ENCODE measurements at regions not wholly inside any gene's neighbourhood (a gene's known extent, or its start where the extent isn't known, plus 50 kb on each side); places are given as distances from the start of the nearest gene placed in this dataset.
A peak's percentile ranks its signal among the peaks of the same experiment; 100 is the strongest.

DNA sequence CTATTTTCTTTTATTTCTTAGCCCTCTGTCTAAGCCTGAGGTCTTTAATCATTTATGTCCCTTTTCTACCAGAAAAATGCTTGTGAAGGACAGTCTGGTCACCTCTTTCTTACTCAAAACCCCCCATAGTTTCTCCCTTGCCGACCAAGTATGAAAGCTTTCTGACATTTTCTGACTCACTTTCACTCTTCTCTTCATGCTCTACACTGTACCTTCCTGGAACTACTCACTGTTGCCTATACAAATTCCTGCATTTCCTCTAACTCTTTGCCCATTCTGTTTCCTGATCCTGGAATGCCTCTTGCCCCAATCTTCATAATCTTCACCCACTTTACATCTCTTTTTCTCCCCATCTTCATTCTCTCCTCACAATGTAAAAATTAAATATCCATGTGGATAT is 380.0 kb downstream of the HHIPL2 start:
- Histone ChIP-seq H3K4me3 (no peak overlapping the region), H3K27me3 (replicated peaks) (no peaks in the 10 kb centered on the region; the same call in 1 of the 2 replicates), H3K4me1 (replicated peaks) (peaks cover 7% of the 10 kb centered on the region; the same call in 1 of the 2 replicates), H3K36me3 (no peaks in the 10 kb centered on the region), H3K9me3 (replicated peaks) (peaks cover 2% of the 10 kb centered on the region; the same call in 1 of the 2 replicates), H3K27ac (no peak overlapping the region)
- no peak for DNase-seq (ENCODE audit: low read depth in 1 of 2, low spot score in 2 of 2)

DNA sequence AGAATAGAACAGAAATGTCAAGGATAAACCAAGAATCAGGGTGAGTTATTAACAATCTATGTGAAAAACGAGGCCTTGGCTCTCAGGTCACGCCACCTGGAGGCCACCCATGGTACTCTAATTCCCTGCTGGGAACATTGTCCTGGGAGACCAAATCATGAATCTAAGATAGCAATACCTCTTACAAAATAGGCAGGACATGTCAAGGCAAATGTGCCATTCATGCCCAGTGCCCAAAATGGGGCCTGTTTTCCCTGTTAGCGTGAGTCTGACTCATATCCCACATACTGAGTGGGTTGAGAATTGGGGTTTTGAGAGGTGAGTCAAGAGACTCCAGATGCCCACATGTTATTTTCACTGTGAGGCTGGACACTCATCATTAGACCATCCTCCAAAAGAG is 380.8 kb downstream of the HHIPL2 start:
- Histone ChIP-seq H3K4me1 (replicated peaks) (peaks cover 7% of the 10 kb centered on the region; the same call in 1 of the 2 replicates), H3K27ac (no peak overlapping the region), H3K4me3 (no peak overlapping the region), H3K36me3 (no peaks in the 10 kb centered on the region), H3K27me3 (replicated peaks) (no peaks in the 10 kb centered on the region; the same call in 1 of the 2 replicates), H3K9me3 (replicated peaks) (peaks cover 2% of the 10 kb centered on the region; the same call in 1 of the 2 replicates)
- peak; percentile 16 to 50 for DNase-seq (ENCODE audit: low read depth in 1 of 2, low spot score in 2 of 2)

- peaks cover 7% of the 10 kb centered on the region; the same call in 1 of the 2 replicates for H3K4me1 ChIP-seq (replicated peaks)
- H3K4me3 ChIP-seq, result no peak overlapping the region
- peaks cover 2% of the 10 kb centered on the region; the same call in 1 of the 2 replicates for H3K9me3 ChIP-seq (replicated peaks)
- H3K27ac ChIP-seq, result no peak overlapping the region
- no peaks in the 10 kb centered on the region for H3K36me3 ChIP-seq
- no peak for DNase-seq (ENCODE audit: low read depth in 1 of 2, low spot score in 2 of 2)
- no peaks in the 10 kb centered on the region for H3K27me3 ChIP-seq (replicated peaks)
Measured at GRCh38 chr1:222165629-222166028, 382.3 kb downstream of the HHIPL2 start.

- Histone ChIP-seq H3K4me3 (no peak overlapping the region), H3K9me3 (replicated peaks) (no peaks in the 10 kb centered on the region)
Measured at GRCh38 chr1:222163895-222164294, 384.0 kb downstream of the HHIPL2 start.

GRCh38 chr1:222161676-222162075 is 386.2 kb downstream of the HHIPL2 start:
- Histone ChIP-seq H3K4me1 (replicated peaks) (no peaks in the 10 kb centered on the region), H3K4me3 (no peak overlapping the region)

More at GRCh38 chr1:222163895-222164294, 384.0 kb downstream of the HHIPL2 start:
- peaks cover 7% of the 10 kb centered on the region; the same call in 1 of the 2 replicates for H3K4me1 ChIP-seq (replicated peaks)
- H3K36me3 ChIP-seq, result no peaks in the 10 kb centered on the region
- no peaks in the 10 kb centered on the region for H3K27me3 ChIP-seq (replicated peaks)
- DNase-seq (ENCODE audit: low read depth in 1 of 2, low spot score in 2 of 2), result no peak
- H3K27ac ChIP-seq, result no peak overlapping the region

DNA sequence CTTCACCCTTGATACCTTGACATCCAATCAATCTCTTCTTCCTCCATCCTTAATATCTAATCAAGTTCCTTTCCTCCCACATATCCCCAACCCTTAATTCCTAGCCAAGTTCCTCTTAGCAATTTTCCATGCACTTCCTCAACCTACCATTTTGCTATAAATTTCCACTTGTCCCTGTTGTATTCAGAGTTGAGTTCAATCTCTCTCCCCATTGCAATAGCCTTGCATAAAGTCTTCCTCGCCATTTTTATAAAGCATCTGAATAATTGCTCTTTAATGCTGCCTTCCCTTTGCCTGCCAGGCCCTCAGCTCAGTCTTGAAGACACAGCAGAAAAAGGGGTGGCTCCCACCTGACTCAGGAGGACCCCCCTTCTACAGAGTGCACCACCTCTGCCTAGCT is 390.3 kb downstream of the HHIPL2 start:
- no peak overlapping the region for H3K4me3 ChIP-seq
- no peak overlapping the region for H3K27ac ChIP-seq
- H3K4me1 ChIP-seq (replicated peaks), result no peaks in the 10 kb centered on the region
- no peaks in the 10 kb centered on the region for H3K36me3 ChIP-seq
- no peak for DNase-seq (ENCODE audit: low read depth in 1 of 2, low spot score in 2 of 2)
- no peaks in the 10 kb centered on the region; the same call in 1 of the 2 replicates for H3K9me3 ChIP-seq (replicated peaks)
- H3K27me3 ChIP-seq (replicated peaks), result no peaks in the 10 kb centered on the region

More at GRCh38 chr1:222161676-222162075, 386.2 kb downstream of the HHIPL2 start:
- no peak overlapping the region for H3K27ac ChIP-seq
- no peaks in the 10 kb centered on the region for H3K9me3 ChIP-seq (replicated peaks)
- H3K27me3 ChIP-seq (replicated peaks), result no peaks in the 10 kb centered on the region
- DNase-seq (ENCODE audit: low read depth in 1 of 2, low spot score in 2 of 2), result no peak
- no peaks in the 10 kb centered on the region for H3K36me3 ChIP-seq

- no peak overlapping the region for H3K27ac ChIP-seq
- no peaks in the 10 kb centered on the region for H3K27me3 ChIP-seq (replicated peaks)
- no peak for DNase-seq (ENCODE audit: low read depth in 1 of 2, low spot score in 2 of 2)
- no peaks in the 10 kb centered on the region for H3K9me3 ChIP-seq (replicated peaks)
- no peak overlapping the region for H3K4me3 ChIP-seq
- H3K4me1 ChIP-seq (replicated peaks), result no peaks in the 10 kb centered on the region
- no peaks in the 10 kb centered on the region for H3K36me3 ChIP-seq
Measured at GRCh38 chr1:222140206-222140605, 398.3 kb upstream of the DUSP10 start.

- Histone ChIP-seq H3K27me3 (replicated peaks) (no peaks in the 10 kb centered on the region), H3K4me1 (replicated peaks) (no peaks in the 10 kb centered on the region), H3K9me3 (replicated peaks) (no peaks in the 10 kb centered on the region; the same call in none of the 2 replicates), H3K36me3 (no peaks in the 10 kb centered on the region), H3K27ac (no peak overlapping the region), H3K4me3 (no peak overlapping the region)
- no peak for DNase-seq (ENCODE audit: low read depth in 1 of 2, low spot score in 2 of 2)
Measured at GRCh38 chr1:222138095-222138494, 396.2 kb upstream of the DUSP10 start.

- no peak overlapping the region for H3K4me3 ChIP-seq
- H3K36me3 ChIP-seq, result no peaks in the 10 kb centered on the region
- H3K4me1 ChIP-seq (replicated peaks), result no peaks in the 10 kb centered on the region
- no peaks in the 10 kb centered on the region for H3K27me3 ChIP-seq (replicated peaks)
- H3K9me3 ChIP-seq (replicated peaks), result no peaks in the 10 kb centered on the region; the same call in none of the 2 replicates
- no peak overlapping the region for H3K27ac ChIP-seq
- no peak for DNase-seq (ENCODE audit: low read depth in 1 of 2, low spot score in 2 of 2)
Measured at GRCh38 chr1:222136869-222137268, 395.0 kb upstream of the DUSP10 start.

DNA sequence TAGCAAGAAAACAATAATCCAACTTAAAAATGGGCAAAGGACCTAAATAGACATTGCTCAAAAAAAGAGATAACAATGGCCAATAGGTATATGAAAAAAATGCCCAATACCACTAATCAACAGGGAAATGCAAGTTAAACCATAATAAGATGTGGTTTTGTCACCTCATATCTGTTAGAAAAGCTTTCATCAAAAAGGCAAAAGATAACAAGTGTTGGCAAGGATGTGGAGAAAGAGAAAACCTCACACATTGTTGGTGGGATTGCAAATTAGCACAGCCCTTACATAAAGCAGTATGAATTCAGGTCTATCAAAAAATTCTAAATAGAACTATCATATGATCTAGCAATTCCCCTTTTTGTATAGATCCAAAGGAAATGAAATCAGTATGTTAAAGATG is 387.2 kb upstream of the DUSP10 start:
- Histone ChIP-seq H3K27ac (no peak overlapping the region), H3K4me3 (no peak overlapping the region), H3K27me3 (replicated peaks) (no peaks in the 10 kb centered on the region), H3K9me3 (replicated peaks) (no peaks in the 10 kb centered on the region; the same call in 1 of the 2 replicates), H3K36me3 (no peaks in the 10 kb centered on the region), H3K4me1 (replicated peaks) (no peaks in the 10 kb centered on the region)
- DNase-seq (ENCODE audit: low read depth in 1 of 2, low spot score in 2 of 2), result no peak

GRCh38 chr1:222127526-222128152 is 385.8 kb upstream of the DUSP10 start:
- DNase-seq (ENCODE audit: low read depth in 1 of 2, low spot score in 2 of 2), result no peak
- no peak overlapping the region for H3K27ac ChIP-seq
- H3K4me1 ChIP-seq (replicated peaks), result no peaks in the 10 kb centered on the region
- no peaks in the 10 kb centered on the region for H3K36me3 ChIP-seq
- no peaks in the 10 kb centered on the region for H3K27me3 ChIP-seq (replicated peaks)
- no peak overlapping the region for H3K4me3 ChIP-seq
- H3K9me3 ChIP-seq (replicated peaks), result no peaks in the 10 kb centered on the region

- H3K27me3 ChIP-seq (replicated peaks), result no peaks in the 10 kb centered on the region
- no peak for DNase-seq (ENCODE audit: low read depth in 1 of 2, low spot score in 2 of 2)
Measured at GRCh38 chr1:222127096-222127495, 385.2 kb upstream of the DUSP10 start.

GRCh38 chr1:222126052-222126451 is 384.2 kb upstream of the DUSP10 start:
- no peak overlapping the region for H3K4me3 ChIP-seq

More at GRCh38 chr1:222127096-222127495, 385.2 kb upstream of the DUSP10 start:
- Histone ChIP-seq H3K27ac (no peak overlapping the region), H3K4me1 (replicated peaks) (no peaks in the 10 kb centered on the region), H3K4me3 (no peak overlapping the region), H3K36me3 (no peaks in the 10 kb centered on the region), H3K9me3 (replicated peaks) (no peaks in the 10 kb centered on the region)

GRCh38 chr1:222124602-222125001 is 382.7 kb upstream of the DUSP10 start:
- H3K4me1 ChIP-seq (replicated peaks), result no peaks in the 10 kb centered on the region
- DNase-seq (ENCODE audit: low read depth in 1 of 2, low spot score in 2 of 2), result no peak
- H3K4me3 ChIP-seq, result no peak overlapping the region
- no peaks in the 10 kb centered on the region for H3K9me3 ChIP-seq (replicated peaks)
- H3K27ac ChIP-seq, result no peak overlapping the region
- H3K36me3 ChIP-seq, result no peaks in the 10 kb centered on the region
- H3K27me3 ChIP-seq (replicated peaks), result no peaks in the 10 kb centered on the region

More at GRCh38 chr1:222126052-222126451, 384.2 kb upstream of the DUSP10 start:
- no peaks in the 10 kb centered on the region for H3K36me3 ChIP-seq
- no peaks in the 10 kb centered on the region for H3K27me3 ChIP-seq (replicated peaks)
- no peaks in the 10 kb centered on the region for H3K9me3 ChIP-seq (replicated peaks)
- no peak for DNase-seq (ENCODE audit: low read depth in 1 of 2, low spot score in 2 of 2)
- no peaks in the 10 kb centered on the region for H3K4me1 ChIP-seq (replicated peaks)
- H3K27ac ChIP-seq, result no peak overlapping the region
